Trophoblast cell (in vitro differentiated cells and primary cell): ENCODE measurements at regions not wholly inside any gene's neighbourhood (a gene's known extent, or its start where the extent isn't known, plus 50 kb on each side); places are given as distances from the start of the nearest gene placed in this dataset.

Experiments used
- DNase-seq, 2 donors: peaks; one replicate each; pipeline ENCODE4 v3.0.0-alpha.2; 2016
- H2AFZ ChIP-seq: 2 replicates; pipeline ENCODE4 v1.6.1; 2013; ENCODE audit warnings: low read length, moderate library complexity, mild to moderate bottlenecking; ENCODE audit not compliant: insufficient read depth, poor library complexity
- H2AK5ac ChIP-seq: 2 replicates; pipeline ENCODE4 v1.6.1; 2013; ENCODE audit warnings: mild to moderate bottlenecking, low read length
- H2BK120ac ChIP-seq: 2 replicates; pipeline ENCODE4 v1.6.1; 2013; ENCODE audit warnings: low read length, mild to moderate bottlenecking, moderate library complexity; ENCODE audit not compliant: insufficient read depth, poor library complexity
- H2BK12ac ChIP-seq: 2 replicates; pipeline ENCODE4 v1.6.1; 2013; ENCODE audit warnings: mild to moderate bottlenecking, low read length, moderate library complexity
- H2BK5ac ChIP-seq: 2 replicates; pipeline ENCODE4 v1.6.1; 2013; ENCODE audit warnings: low read length, low read depth, moderate library complexity, mild to moderate bottlenecking; ENCODE audit not compliant: poor library complexity
- H3K14ac ChIP-seq: 2 replicates; pipeline ENCODE4 v1.6.1; 2013; ENCODE audit warnings: mild to moderate bottlenecking, low read length
- H3K18ac ChIP-seq: 2 replicates; pipeline ENCODE4 v1.6.1; 2013; ENCODE audit warnings: mild to moderate bottlenecking, low read length
- H3K23ac ChIP-seq: 2 replicates; pipeline ENCODE4 v1.6.1; 2013; ENCODE audit warnings: low read length
- H3K27ac ChIP-seq: 2 replicates; pipeline ENCODE4 v1.5.1; 2013; ENCODE audit warnings: low read depth, mild to moderate bottlenecking, inconsistent platforms, low read length, moderate library complexity
- H3K27me3 ChIP-seq: 2 replicates; pipeline ENCODE4 v1.6.1; 2013; ENCODE audit warnings: inconsistent platforms, mild to moderate bottlenecking, low read length, moderate library complexity; ENCODE audit not compliant: insufficient read depth
- H3K36me3 ChIP-seq, 2 experiments: 1 replicate in 1 of 2; 2 replicates in 1 of 2; pipeline ENCODE4 v1.6.1; 2013; ENCODE audit warnings: low read length in 2 of 2, mild to moderate bottlenecking in 2 of 2, moderate library complexity in 1 of 2; ENCODE audit not compliant: insufficient read depth in 2 of 2, control insufficient read depth in 1 of 2
- H3K4ac ChIP-seq: 2 replicates; pipeline ENCODE4 v1.6.1; 2013; ENCODE audit warnings: low read depth, mild to moderate bottlenecking, low read length, moderate library complexity
- H3K4me1 ChIP-seq, 2 experiments: 1 replicate in 1 of 2; 2 replicates in 1 of 2; pipeline ENCODE4 v1.6.1; 2013; ENCODE audit warnings: low read length in 2 of 2, mild to moderate bottlenecking in 2 of 2, moderate library complexity in 1 of 2; ENCODE audit not compliant: insufficient read depth in 2 of 2, control insufficient read depth in 1 of 2
- H3K4me2 ChIP-seq: 2 replicates; pipeline ENCODE4 v1.6.1; 2013; ENCODE audit warnings: inconsistent platforms, mild to moderate bottlenecking, low read length, moderate library complexity
- H3K4me3 ChIP-seq: 2 replicates; pipeline ENCODE4 v1.5.1; 2013; ENCODE audit warnings: mild to moderate bottlenecking, low read depth, low read length, inconsistent platforms
- H3K79me1 ChIP-seq: one replicate; pipeline ENCODE4 v1.6.1; 2013; ENCODE audit warnings: low read length
- H3K79me2 ChIP-seq: 2 replicates; pipeline ENCODE4 v1.6.1; 2013; ENCODE audit warnings: low read length, mild to moderate bottlenecking; ENCODE audit not compliant: control insufficient read depth, insufficient read depth, poor library complexity
- H3K9ac ChIP-seq: 2 replicates; pipeline ENCODE4 v1.6.1; 2013; ENCODE audit warnings: mild to moderate bottlenecking, low read length
- H3K9me3 ChIP-seq: 2 replicates; pipeline ENCODE4 v1.6.1; 2013; ENCODE audit warnings: low read depth, mild to moderate bottlenecking, control low read depth, inconsistent platforms, low read length; ENCODE audit not compliant: insufficient read depth
- H4K12ac ChIP-seq: 2 replicates; pipeline ENCODE4 v1.6.1; 2013; ENCODE audit warnings: low read depth, mild to moderate bottlenecking, low read length, moderate library complexity
- H4K8ac ChIP-seq: 2 replicates; pipeline ENCODE4 v1.6.1; 2013; ENCODE audit warnings: low read depth, mild to moderate bottlenecking, low read length, moderate library complexity
- H4K91ac ChIP-seq: one replicate; pipeline ENCODE4 v1.6.1; 2013; ENCODE audit warnings: low read depth, mild to moderate bottlenecking, low read length, moderate library complexity
- WGBS: extraction: QIAGEN DNeasy Blood & Tissue Kit; methylation state at CpG from one replicate; pipeline ENCODE4 v1.1.7; 2013; ENCODE audit warnings: missing lambda C conversion rate; ENCODE audit not compliant: insufficient read length, insufficient coverage; ENCODE audit errors: extremely low coverage; 5-methylcytosine and 5-hydroxymethylcytosine counted together

- H3K9me3 ChIP-seq = no peaks in the 10 kb centered on the region
- no peak for DNase-seq
These were observed 111.6 kb downstream of the MAGEE2 start for GRCh38 chrX:75673468-75673867.

GRCh38 chrX:75655627-75656026, 129.4 kb downstream of the MAGEE2 start:
- no peak overlapping the region for H4K12ac ChIP-seq
- H2AK5ac ChIP-seq = no peak overlapping the region
- peaks cover 0 to 3% of the 10 kb centered on the region in 2 experiments for H3K4me1 ChIP-seq
- no peak overlapping the region for H2AFZ ChIP-seq
- no peaks in the 10 kb centered on the region for H3K79me2 ChIP-seq
- H3K4me3 ChIP-seq = no peak overlapping the region
- H3K36me3 ChIP-seq = no peaks in the 10 kb centered on the region
- H3K27ac ChIP-seq = no peak overlapping the region
- no peak overlapping the region for H3K23ac ChIP-seq
- H2BK5ac ChIP-seq = no peak overlapping the region
- H3K4ac ChIP-seq = no peak overlapping the region
- H3K9ac ChIP-seq = no peak overlapping the region
- no peak for DNase-seq
- no peak overlapping the region for H3K4me2 ChIP-seq
- no peak overlapping the region for H3K14ac ChIP-seq
- H3K27me3 ChIP-seq = no peaks in the 10 kb centered on the region
- no peaks in the 10 kb centered on the region for H3K79me1 ChIP-seq
- no peak overlapping the region for H4K8ac ChIP-seq
- no peak overlapping the region for H2BK120ac ChIP-seq
- no CpG with 5 or more reads among the region's 1 CpG for WGBS
- no peak overlapping the region for H4K91ac ChIP-seq
- H2BK12ac ChIP-seq = no peak overlapping the region
- H3K9me3 ChIP-seq = no peaks in the 10 kb centered on the region
- no peak overlapping the region for H3K18ac ChIP-seq

More at GRCh38 chrX:75673468-75673867, 111.6 kb downstream of the MAGEE2 start:
- Histone ChIP-seq H3K79me1 (no peaks in the 10 kb centered on the region), H2BK12ac (no peak overlapping the region), H3K27ac (no peak overlapping the region), H3K23ac (no peak overlapping the region), H2BK5ac (no peak overlapping the region), H2BK120ac (no peak overlapping the region), H4K91ac (no peak overlapping the region), H2AFZ (no peak overlapping the region), H4K8ac (no peak overlapping the region), H3K4ac (no peak overlapping the region), H3K4me2 (no peak overlapping the region), H3K4me3 (no peak overlapping the region), H3K9ac (no peak overlapping the region), H3K14ac (no peak overlapping the region), H3K79me2 (no peaks in the 10 kb centered on the region), H3K27me3 (no peaks in the 10 kb centered on the region), H2AK5ac (no peak overlapping the region), H3K4me1 (no peaks in the 10 kb centered on the region), H3K18ac (no peak overlapping the region), H3K36me3 (no peaks in the 10 kb centered on the region), H4K12ac (no peak overlapping the region)
- no CpG with 5 or more reads among the region's 2 CpGs for WGBS

DNA sequence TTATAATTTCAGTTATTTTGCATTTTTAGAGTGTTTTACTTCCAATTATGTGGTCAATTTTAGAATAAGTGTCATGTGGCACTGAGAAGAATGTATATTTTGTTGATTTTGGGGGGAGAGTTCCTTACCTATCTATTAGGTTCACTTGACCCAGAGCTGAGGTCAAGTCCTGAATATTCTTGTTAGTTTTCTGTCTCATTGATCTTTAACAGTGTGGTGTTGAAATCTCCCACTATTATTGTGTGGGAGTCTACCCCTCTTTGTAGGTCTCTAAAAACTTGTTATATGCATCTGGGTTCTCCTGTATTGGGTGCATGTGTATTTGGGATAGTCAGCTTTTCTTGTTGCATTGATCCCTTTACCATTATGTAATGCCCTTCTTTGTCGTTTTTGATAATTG, 127.0 kb upstream of the ZDHHC15 start:
- Histone ChIP-seq H3K36me3 (no peaks in the 10 kb centered on the region), H3K27me3 (no peaks in the 10 kb centered on the region), H2BK12ac (no peak overlapping the region), H3K9me3 (peaks cover 2% of the 10 kb centered on the region), H4K12ac (no peak overlapping the region), H2BK5ac (no peak overlapping the region), H4K8ac (no peak overlapping the region), H3K14ac (no peak overlapping the region), H3K23ac (no peak overlapping the region), H3K79me2 (no peaks in the 10 kb centered on the region), H3K9ac (no peak overlapping the region), H3K4me3 (no peak overlapping the region), H3K27ac (no peak overlapping the region), H3K4ac (no peak overlapping the region), H3K4me2 (no peak overlapping the region), H2AK5ac (no peak overlapping the region), H3K18ac (no peak overlapping the region), H3K4me1 (no peaks in the 10 kb centered on the region), H2BK120ac (no peak overlapping the region), H4K91ac (no peak overlapping the region), H2AFZ (no peak overlapping the region), H3K79me1 (no peaks in the 10 kb centered on the region)
- WGBS = no CpG with 5 or more reads among the region's 1 CpG
- no peak for DNase-seq

GRCh38 chrX:75648803-75649588, 126.2 kb upstream of the ZDHHC15 start:
- H3K4me1 ChIP-seq = no peaks in the 10 kb centered on the region
- H3K4ac ChIP-seq = no peak overlapping the region
- H3K9ac ChIP-seq = no peak overlapping the region
- no peak overlapping the region for H3K4me3 ChIP-seq
- H2AFZ ChIP-seq = no peak overlapping the region
- H3K23ac ChIP-seq = no peak overlapping the region
- no peak overlapping the region for H2AK5ac ChIP-seq
- peak overlapping the region; percentile 61 for H2BK5ac ChIP-seq
- peak overlapping the region; percentile 18 for H3K18ac ChIP-seq
- peak overlapping the region; percentile 49 for H2BK12ac ChIP-seq
- H3K36me3 ChIP-seq = no peaks in the 10 kb centered on the region
- H2BK120ac ChIP-seq = peak overlapping the region; percentile 60
- H4K12ac ChIP-seq = no peak overlapping the region
- no peaks in the 10 kb centered on the region for H3K79me2 ChIP-seq
- H3K14ac ChIP-seq = peak overlapping the region; percentile 44
- WGBS = no CpG with 5 or more reads among the region's 16 CpGs
- no peak overlapping the region for H3K4me2 ChIP-seq
- H3K27me3 ChIP-seq = no peaks in the 10 kb centered on the region
- no peaks in the 10 kb centered on the region for H3K79me1 ChIP-seq
- peaks cover 2% of the 10 kb centered on the region for H3K9me3 ChIP-seq
- peak overlapping the region; percentile 62 for H4K91ac ChIP-seq
- peak overlapping the region; percentile 39 for H3K27ac ChIP-seq
- H4K8ac ChIP-seq = peak overlapping the region; percentile 47
- DNase-seq = no peak
